ENCODE measurements at regions not wholly inside any gene's neighbourhood (a gene's known extent, or its start where the extent isn't known, plus 50 kb on each side); places are given as distances from the start of the nearest gene placed in this dataset.

DNA sequence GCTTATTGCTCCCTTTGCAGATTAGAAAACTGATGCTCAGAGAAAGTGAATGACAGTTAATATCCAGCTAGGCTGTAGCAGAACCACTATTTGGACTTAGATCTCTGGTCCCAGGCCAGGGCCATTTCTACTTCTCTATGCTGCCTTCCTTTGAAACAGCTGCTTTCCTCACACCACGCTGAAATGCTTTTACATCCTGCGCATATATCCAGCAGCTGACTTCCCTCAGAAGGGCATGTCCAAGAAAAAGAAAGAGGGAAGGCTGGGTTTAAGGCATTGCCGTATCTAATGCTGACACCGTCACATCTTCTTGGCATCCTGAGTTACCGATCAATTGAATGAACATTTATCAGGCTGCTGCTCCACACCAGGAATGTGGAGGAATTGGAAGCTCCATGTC, 122.4 kb downstream of the UBE2U start:
- TF ChIP-seq, protein P1, sequence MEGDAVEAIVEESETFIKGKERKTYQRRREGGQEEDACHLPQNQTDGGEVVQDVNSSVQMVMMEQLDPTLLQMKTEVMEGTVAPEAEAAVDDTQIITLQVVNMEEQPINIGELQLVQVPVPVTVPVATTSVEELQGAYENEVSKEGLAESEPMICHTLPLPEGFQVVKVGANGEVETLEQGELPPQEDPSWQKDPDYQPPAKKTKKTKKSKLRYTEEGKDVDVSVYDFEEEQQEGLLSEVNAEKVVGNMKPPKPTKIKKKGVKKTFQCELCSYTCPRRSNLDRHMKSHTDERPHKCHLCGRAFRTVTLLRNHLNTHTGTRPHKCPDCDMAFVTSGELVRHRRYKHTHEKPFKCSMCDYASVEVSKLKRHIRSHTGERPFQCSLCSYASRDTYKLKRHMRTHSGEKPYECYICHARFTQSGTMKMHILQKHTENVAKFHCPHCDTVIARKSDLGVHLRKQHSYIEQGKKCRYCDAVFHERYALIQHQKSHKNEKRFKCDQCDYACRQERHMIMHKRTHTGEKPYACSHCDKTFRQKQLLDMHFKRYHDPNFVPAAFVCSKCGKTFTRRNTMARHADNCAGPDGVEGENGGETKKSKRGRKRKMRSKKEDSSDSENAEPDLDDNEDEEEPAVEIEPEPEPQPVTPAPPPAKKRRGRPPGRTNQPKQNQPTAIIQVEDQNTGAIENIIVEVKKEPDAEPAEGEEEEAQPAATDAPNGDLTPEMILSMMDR (IDR thresholded peaks at IDR 0.05; ENCODE audit: low read depth, low read length), result no peak
- TF ChIP-seq, protein P2, sequence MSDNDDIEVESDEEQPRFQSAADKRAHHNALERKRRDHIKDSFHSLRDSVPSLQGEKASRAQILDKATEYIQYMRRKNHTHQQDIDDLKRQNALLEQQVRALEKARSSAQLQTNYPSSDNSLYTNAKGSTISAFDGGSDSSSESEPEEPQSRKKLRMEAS (IDR thresholded peaks at IDR 0.05; ENCODE audit: low read depth, low read length), result no peak
- TF ChIP-seq POLR2A (IDR thresholded peaks at IDR 0.05; ENCODE audit: extremely low read depth, insufficient read length), result no peak
